A549 (cell line): ENCODE measurements at regions not wholly inside any gene's neighbourhood (a gene's known extent, or its start where the extent isn't known, plus 50 kb on each side); places are given as distances from the start of the nearest gene placed in this dataset.

Experiments used
- BHLHE40 ChIP-seq: IDR thresholded peaks from 2 replicates; pipeline ENCODE4 v1.6.1; 2012; ENCODE audit warnings: low read depth, low read length, inconsistent platforms
- CBX2 ChIP-seq: fragments of 200-600 bp; sonication (generic); IDR thresholded peaks from 2 replicates; pipeline ENCODE4 v1.6.1; 2016; ENCODE audit warnings: low read depth, mild to moderate bottlenecking, borderline replicate concordance
- CHD4 ChIP-seq: fragments of 200-600 bp; sonication (generic); IDR thresholded peaks from 2 replicates; pipeline ENCODE4 v1.6.1; 2016; ENCODE audit warnings: antibody characterized with exemption, mild to moderate bottlenecking, borderline replicate concordance
- EHMT2 ChIP-seq: fragments of 200-600 bp; sonication (generic); IDR thresholded peaks from 2 replicates; pipeline ENCODE4 v1.6.1; 2016; ENCODE audit warnings: antibody characterized with exemption, low read depth, mild to moderate bottlenecking, moderate library complexity
- JUN ChIP-seq, 2 experiments: fragments of >200 bp; sonication (Bioruptor Twin); formaldehyde crosslinking; IDR thresholded peaks; 2 replicates in 1 of 2; 3 replicates in 1 of 2; pipeline ENCODE4 v1.6.1; 2016 to 2017
- MYC ChIP-seq: IDR thresholded peaks from 2 replicates; pipeline ENCODE4 v1.6.1; 2012; ENCODE audit warnings: mild to moderate bottlenecking, inconsistent platforms, low read length, improper control_type of control experiment, borderline replicate concordance
- RAD21 ChIP-seq, 2 experiments: fragments of >200 bp in 1 of 2; sonication (Bioruptor Twin) in 1 of 2; formaldehyde crosslinking in 1 of 2; IDR thresholded peaks in 1 of 2; conservative IDR thresholded peaks in 1 of 2; 2 replicates in 1 of 2; 3 replicates in 1 of 2; pipeline ENCODE4 v1.6.1; 2012 to 2018; ENCODE audit warnings: inconsistent platforms in 1 of 2
- TF ChIP-seq, protein P1 (sequence below): fragments of >200 bp; sonication (Bioruptor Twin); formaldehyde crosslinking; IDR thresholded peaks from 3 replicates; pipeline ENCODE4 v1.5.1; 2016

GRCh38 chr9:134242706-134243105 is 78.3 kb upstream of the RNU6ATAC start:
- TF ChIP-seq RAD21 (conservative IDR thresholded peaks at IDR 0.05 in 1 of 2, IDR thresholded peaks at IDR 0.05 in 1 of 2) (no peak), CHD4 (no peak), MYC (no peak), BHLHE40 (no peak), EHMT2 (no peak), CBX2 (no peak), JUN (IDR thresholded peaks at IDR 0.05) (no peak)
- TF ChIP-seq, protein P1, sequence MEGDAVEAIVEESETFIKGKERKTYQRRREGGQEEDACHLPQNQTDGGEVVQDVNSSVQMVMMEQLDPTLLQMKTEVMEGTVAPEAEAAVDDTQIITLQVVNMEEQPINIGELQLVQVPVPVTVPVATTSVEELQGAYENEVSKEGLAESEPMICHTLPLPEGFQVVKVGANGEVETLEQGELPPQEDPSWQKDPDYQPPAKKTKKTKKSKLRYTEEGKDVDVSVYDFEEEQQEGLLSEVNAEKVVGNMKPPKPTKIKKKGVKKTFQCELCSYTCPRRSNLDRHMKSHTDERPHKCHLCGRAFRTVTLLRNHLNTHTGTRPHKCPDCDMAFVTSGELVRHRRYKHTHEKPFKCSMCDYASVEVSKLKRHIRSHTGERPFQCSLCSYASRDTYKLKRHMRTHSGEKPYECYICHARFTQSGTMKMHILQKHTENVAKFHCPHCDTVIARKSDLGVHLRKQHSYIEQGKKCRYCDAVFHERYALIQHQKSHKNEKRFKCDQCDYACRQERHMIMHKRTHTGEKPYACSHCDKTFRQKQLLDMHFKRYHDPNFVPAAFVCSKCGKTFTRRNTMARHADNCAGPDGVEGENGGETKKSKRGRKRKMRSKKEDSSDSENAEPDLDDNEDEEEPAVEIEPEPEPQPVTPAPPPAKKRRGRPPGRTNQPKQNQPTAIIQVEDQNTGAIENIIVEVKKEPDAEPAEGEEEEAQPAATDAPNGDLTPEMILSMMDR, result no peak
